ENCODE measurements at regions not wholly inside any gene's neighbourhood (a gene's known extent, or its start where the extent isn't known, plus 50 kb on each side); places are given as distances from the start of the nearest gene placed in this dataset.

DNA sequence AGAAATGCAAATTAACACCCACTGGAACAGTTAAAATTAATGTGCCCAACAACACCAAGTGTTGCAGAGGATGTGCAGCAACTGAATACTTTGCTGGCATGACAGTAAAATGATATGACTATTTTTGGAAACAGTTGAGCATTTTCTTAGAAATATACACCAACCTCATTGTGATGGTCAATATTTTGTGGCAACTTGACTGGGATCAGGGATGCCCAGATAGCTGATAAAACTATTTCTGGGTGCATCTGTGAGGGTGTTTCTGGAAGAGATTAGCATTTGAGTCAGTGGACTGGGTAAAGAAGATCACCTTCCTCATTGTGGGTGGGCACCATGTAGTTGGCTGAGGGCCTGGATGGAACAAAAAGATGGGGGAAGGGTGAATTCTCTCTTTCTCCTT lies 57.9 kb downstream of the RPLP1 start:
- H3K9me3 ChIP-seq (ENCODE audit: control insufficient read depth, low read length): no peaks in the 10 kb centered on the region
- TF ChIP-seq, protein P1, sequence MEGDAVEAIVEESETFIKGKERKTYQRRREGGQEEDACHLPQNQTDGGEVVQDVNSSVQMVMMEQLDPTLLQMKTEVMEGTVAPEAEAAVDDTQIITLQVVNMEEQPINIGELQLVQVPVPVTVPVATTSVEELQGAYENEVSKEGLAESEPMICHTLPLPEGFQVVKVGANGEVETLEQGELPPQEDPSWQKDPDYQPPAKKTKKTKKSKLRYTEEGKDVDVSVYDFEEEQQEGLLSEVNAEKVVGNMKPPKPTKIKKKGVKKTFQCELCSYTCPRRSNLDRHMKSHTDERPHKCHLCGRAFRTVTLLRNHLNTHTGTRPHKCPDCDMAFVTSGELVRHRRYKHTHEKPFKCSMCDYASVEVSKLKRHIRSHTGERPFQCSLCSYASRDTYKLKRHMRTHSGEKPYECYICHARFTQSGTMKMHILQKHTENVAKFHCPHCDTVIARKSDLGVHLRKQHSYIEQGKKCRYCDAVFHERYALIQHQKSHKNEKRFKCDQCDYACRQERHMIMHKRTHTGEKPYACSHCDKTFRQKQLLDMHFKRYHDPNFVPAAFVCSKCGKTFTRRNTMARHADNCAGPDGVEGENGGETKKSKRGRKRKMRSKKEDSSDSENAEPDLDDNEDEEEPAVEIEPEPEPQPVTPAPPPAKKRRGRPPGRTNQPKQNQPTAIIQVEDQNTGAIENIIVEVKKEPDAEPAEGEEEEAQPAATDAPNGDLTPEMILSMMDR (conservative IDR thresholded peaks at IDR 0.05): no peak
- no peak overlapping the region for H3K4me3 ChIP-seq (ENCODE audit: low read length)
- H3K36me3 ChIP-seq (ENCODE audit: control insufficient read depth, insufficient read depth, low read length): no peaks in the 10 kb centered on the region
- Mint-ChIP-seq H3K27ac (no peak overlapping the region), H3K27me3 (ENCODE audit: insufficient read depth) (peaks cover 22% of the 10 kb centered on the region), H3K4me3 (no peak overlapping the region), H3K4me1 (peaks cover 7% of the 10 kb centered on the region), H3K36me3 (ENCODE audit: low read depth) (no peaks in the 10 kb centered on the region), H3K9me3 (peaks cover 7% of the 10 kb centered on the region)
- H3K27me3 ChIP-seq (ENCODE audit: control insufficient read depth, insufficient read depth, low read length, poor library complexity, severe bottlenecking): peaks cover 5% of the 10 kb centered on the region
- DNase-seq: no peak
- no peaks in the 10 kb centered on the region for H3K4me1 ChIP-seq (ENCODE audit: control insufficient read depth, insufficient read depth, low read length)
- no peak overlapping the region for H3K27ac ChIP-seq (ENCODE audit: low read depth, low read length)
- no peak overlapping the region for H3K9ac ChIP-seq (ENCODE audit: extremely low read depth, low read length, poor library complexity, severe bottlenecking)

DNA sequence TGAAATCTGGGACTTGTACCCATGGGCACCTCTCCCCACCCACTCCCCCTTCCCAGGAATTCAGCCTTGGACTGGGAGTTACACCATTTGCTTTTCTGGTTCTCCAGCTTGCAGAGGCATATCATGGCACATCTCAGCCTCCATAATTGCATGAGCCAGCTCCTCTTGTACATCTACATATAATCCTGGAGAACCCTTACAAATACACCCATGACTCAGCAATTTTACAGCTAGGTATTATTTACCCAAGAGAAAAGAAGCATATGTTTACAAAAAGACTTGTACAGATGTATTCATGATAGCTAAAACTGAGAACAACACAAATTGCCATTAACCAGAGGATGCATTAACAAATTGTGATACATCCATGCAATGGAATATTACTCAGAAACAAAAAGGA lies 58.4 kb downstream of the RPLP1 start:
- no peak overlapping the region for H3K4me3 Mint-ChIP-seq
- H3K27me3 Mint-ChIP-seq (ENCODE audit: insufficient read depth): peaks cover 22% of the 10 kb centered on the region
- no peak overlapping the region for H3K4me3 ChIP-seq (ENCODE audit: low read length)
- H3K9me3 Mint-ChIP-seq: peaks cover 7% of the 10 kb centered on the region
- peaks cover under 1% of the 10 kb centered on the region for H3K27me3 ChIP-seq (ENCODE audit: control insufficient read depth, insufficient read depth, low read length, poor library complexity, severe bottlenecking)
- H3K9me3 ChIP-seq (ENCODE audit: control insufficient read depth, low read length): no peaks in the 10 kb centered on the region
- peaks cover 7% of the 10 kb centered on the region for H3K4me1 Mint-ChIP-seq
- TF ChIP-seq, protein P1 (conservative IDR thresholded peaks at IDR 0.05): no peak
- no peaks in the 10 kb centered on the region for H3K36me3 ChIP-seq (ENCODE audit: control insufficient read depth, insufficient read depth, low read length)
- no peak for DNase-seq
- no peaks in the 10 kb centered on the region for H3K4me1 ChIP-seq (ENCODE audit: control insufficient read depth, insufficient read depth, low read length)
- no peak overlapping the region for H3K27ac Mint-ChIP-seq
- H3K9ac ChIP-seq (ENCODE audit: extremely low read depth, low read length, poor library complexity, severe bottlenecking): no peak overlapping the region
- no peak overlapping the region for H3K27ac ChIP-seq (ENCODE audit: low read depth, low read length)
- H3K36me3 Mint-ChIP-seq (ENCODE audit: low read depth): no peaks in the 10 kb centered on the region

DNA sequence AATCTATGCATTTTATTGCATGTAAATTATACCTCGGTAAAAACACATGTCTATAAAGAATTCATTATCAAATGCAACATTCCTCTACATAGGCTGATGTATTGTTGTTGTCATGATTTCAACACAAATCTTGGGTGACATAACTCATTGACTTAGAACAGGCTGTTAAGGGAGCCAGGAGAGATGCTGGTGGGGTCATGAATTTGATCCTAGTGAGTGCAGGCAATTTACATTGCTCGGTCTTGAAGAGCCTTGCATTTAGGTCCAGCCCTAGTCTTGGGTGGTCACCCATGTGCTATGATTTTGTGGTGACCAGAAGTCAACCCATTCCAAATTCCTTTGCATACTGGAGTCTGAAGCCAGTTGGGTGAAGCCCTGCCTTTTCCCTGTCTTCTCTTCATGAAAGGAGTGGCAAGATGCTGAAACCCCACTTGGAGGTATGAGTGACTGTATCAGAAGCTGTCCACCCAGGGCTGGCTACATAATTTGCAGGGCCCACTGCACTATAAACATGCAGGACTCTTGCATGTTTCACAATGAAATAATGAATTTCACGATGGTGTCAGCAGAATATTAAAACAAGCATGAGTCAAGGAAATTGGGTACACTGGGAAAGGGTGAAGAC lies 59.2 kb downstream of the RPLP1 start:
- H3K36me3 Mint-ChIP-seq (ENCODE audit: low read depth): no peaks in the 10 kb centered on the region
- H3K4me1 Mint-ChIP-seq: peaks cover 7% of the 10 kb centered on the region
- no peak overlapping the region for H3K4me3 ChIP-seq (ENCODE audit: low read length)
- no peaks in the 10 kb centered on the region for H3K9me3 ChIP-seq (ENCODE audit: control insufficient read depth, low read length)
- H3K27ac Mint-ChIP-seq: no peak overlapping the region
- no peak overlapping the region for H3K27ac ChIP-seq (ENCODE audit: low read depth, low read length)
- H3K27me3 Mint-ChIP-seq (ENCODE audit: insufficient read depth): peaks cover 22% of the 10 kb centered on the region
- no peak overlapping the region for H3K9ac ChIP-seq (ENCODE audit: extremely low read depth, low read length, poor library complexity, severe bottlenecking)
- H3K4me1 ChIP-seq (ENCODE audit: control insufficient read depth, insufficient read depth, low read length): no peaks in the 10 kb centered on the region
- no peak overlapping the region for H3K4me3 Mint-ChIP-seq
- 89 to 94% methylated on average over 2 of the region's 3 CpGs for WGBS, 2 experiments (ENCODE audit: insufficient coverage in 1 of 2, insufficient read length in 1 of 2)
- no peaks in the 10 kb centered on the region for H3K27me3 ChIP-seq (ENCODE audit: control insufficient read depth, insufficient read depth, low read length, poor library complexity, severe bottlenecking)
- no peaks in the 10 kb centered on the region for H3K36me3 ChIP-seq (ENCODE audit: control insufficient read depth, insufficient read depth, low read length)
- TF ChIP-seq, protein P1 (conservative IDR thresholded peaks at IDR 0.05): no peak
- peaks cover 7% of the 10 kb centered on the region for H3K9me3 Mint-ChIP-seq
- DNase-seq: no peak

Measured in endodermal cell (in vitro differentiated cells).